Keratinocyte (primary cell): ENCODE measurements at regions not wholly inside any gene's neighbourhood (a gene's known extent, or its start where the extent isn't known, plus 50 kb on each side); places are given as distances from the start of the nearest gene placed in this dataset.

ENCODE experiments used
- EZH2 ChIP-seq: IDR thresholded peaks from one replicate; pipeline ENCODE4 v1.6.1; 2012; ENCODE audit warnings: inconsistent platforms, mild to moderate bottlenecking, low read length, moderate library complexity
- TF ChIP-seq, protein P1 (sequence below), 3 experiments: IDR thresholded peaks in 1 of 3; conservative IDR thresholded peaks in 1 of 3; optimal IDR thresholded peaks in 1 of 3; 2 replicates in 2 of 3; 3 replicates in 1 of 3; pipeline versions ENCODE3 to v1.5.1; 2011; ENCODE audit warnings: low read length in 3 of 3, mild to moderate bottlenecking in 3 of 3, moderate library complexity in 2 of 3, control low read depth in 1 of 3, inconsistent platforms in 1 of 3; ENCODE audit not compliant: insufficient read depth in 2 of 3; ENCODE audit errors: extremely low read depth in 1 of 3

DNA sequence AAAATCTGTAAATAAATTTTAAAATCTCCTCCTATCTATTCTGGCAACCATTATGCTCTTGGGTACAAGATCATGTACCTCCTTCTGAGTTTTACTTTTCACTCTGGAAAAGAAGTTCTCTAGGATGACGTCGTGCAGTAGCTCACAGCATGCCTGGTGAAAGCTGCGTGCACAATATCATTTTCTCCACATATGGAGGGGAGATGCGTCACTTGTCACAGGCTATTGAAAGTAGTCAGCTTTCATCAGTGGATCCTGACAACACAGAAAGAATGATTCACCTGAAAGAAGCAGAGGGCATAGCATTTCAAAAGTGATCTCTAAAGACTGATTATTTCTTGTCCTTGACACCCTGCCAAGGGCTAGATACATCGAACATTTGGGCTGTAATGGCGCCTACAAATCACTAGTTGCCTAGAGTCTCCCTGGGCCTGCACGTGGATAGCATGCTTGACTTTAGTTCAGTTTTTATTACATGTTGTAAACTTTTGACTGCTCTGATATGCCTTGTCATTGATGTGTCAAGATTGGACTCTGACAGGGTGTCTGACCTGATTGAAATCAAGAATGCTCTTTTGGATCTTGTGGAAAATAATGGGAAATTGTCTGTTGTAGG is 1365.6 kb downstream of the OLFM4 start:
- no peak for TF ChIP-seq EZH2
- TF ChIP-seq, protein P1, sequence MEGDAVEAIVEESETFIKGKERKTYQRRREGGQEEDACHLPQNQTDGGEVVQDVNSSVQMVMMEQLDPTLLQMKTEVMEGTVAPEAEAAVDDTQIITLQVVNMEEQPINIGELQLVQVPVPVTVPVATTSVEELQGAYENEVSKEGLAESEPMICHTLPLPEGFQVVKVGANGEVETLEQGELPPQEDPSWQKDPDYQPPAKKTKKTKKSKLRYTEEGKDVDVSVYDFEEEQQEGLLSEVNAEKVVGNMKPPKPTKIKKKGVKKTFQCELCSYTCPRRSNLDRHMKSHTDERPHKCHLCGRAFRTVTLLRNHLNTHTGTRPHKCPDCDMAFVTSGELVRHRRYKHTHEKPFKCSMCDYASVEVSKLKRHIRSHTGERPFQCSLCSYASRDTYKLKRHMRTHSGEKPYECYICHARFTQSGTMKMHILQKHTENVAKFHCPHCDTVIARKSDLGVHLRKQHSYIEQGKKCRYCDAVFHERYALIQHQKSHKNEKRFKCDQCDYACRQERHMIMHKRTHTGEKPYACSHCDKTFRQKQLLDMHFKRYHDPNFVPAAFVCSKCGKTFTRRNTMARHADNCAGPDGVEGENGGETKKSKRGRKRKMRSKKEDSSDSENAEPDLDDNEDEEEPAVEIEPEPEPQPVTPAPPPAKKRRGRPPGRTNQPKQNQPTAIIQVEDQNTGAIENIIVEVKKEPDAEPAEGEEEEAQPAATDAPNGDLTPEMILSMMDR (optimal IDR thresholded peaks at IDR 0.05 in 1 of 3, IDR thresholded peaks at IDR 0.05 in 1 of 3, conservative IDR thresholded peaks at IDR 0.05 in 1 of 3; ENCODE audit: extremely low read depth in 1 of 3, insufficient read depth in 2 of 3, low read length in 3 of 3), result no peak
